ENCODE measurements at regions not wholly inside any gene's neighbourhood (a gene's known extent, or its start where the extent isn't known, plus 50 kb on each side); places are given as distances from the start of the nearest gene placed in this dataset.

- TF ChIP-seq, protein P1, sequence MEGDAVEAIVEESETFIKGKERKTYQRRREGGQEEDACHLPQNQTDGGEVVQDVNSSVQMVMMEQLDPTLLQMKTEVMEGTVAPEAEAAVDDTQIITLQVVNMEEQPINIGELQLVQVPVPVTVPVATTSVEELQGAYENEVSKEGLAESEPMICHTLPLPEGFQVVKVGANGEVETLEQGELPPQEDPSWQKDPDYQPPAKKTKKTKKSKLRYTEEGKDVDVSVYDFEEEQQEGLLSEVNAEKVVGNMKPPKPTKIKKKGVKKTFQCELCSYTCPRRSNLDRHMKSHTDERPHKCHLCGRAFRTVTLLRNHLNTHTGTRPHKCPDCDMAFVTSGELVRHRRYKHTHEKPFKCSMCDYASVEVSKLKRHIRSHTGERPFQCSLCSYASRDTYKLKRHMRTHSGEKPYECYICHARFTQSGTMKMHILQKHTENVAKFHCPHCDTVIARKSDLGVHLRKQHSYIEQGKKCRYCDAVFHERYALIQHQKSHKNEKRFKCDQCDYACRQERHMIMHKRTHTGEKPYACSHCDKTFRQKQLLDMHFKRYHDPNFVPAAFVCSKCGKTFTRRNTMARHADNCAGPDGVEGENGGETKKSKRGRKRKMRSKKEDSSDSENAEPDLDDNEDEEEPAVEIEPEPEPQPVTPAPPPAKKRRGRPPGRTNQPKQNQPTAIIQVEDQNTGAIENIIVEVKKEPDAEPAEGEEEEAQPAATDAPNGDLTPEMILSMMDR (conservative IDR thresholded peaks at IDR 0.05; ENCODE audit: low read depth, low read length), result no peak
- TF ChIP-seq EZH2 (IDR thresholded peaks at IDR 0.05; ENCODE audit: low read length, unreplicated experiment), result no peak
Observed at GRCh38 chr10:6746782-6747181, 166.7 kb upstream of the PRKCQ start.
